GF-D8 (cell line): ENCODE measurements at regions not wholly inside any gene's neighbourhood (a gene's known extent, or its start where the extent isn't known, plus 50 kb on each side); places are given as distances from the start of the nearest gene placed in this dataset.
"Not testable (repeated sequence)": the region's sequence is repeated elsewhere in the genome, so short reads cannot be mapped to it uniquely, and the experiment has no call there.

Experiments used
- DNase-seq: peaks from one replicate; lab custom pipeline; 2025; lab: John Stamatoyannopoulos, UW

GRCh38 chr4:126525400-126525799 lies 1107.4 kb upstream of the INTU start:
- DNase-seq = not testable (repeated sequence)

GRCh38 chr4:126526335-126526734 lies 1106.4 kb upstream of the INTU start:
- DNase-seq = no peak

- no peak for DNase-seq
These were observed 1102.8 kb upstream of the INTU start for GRCh38 chr4:126529997-126530396.

DNA sequence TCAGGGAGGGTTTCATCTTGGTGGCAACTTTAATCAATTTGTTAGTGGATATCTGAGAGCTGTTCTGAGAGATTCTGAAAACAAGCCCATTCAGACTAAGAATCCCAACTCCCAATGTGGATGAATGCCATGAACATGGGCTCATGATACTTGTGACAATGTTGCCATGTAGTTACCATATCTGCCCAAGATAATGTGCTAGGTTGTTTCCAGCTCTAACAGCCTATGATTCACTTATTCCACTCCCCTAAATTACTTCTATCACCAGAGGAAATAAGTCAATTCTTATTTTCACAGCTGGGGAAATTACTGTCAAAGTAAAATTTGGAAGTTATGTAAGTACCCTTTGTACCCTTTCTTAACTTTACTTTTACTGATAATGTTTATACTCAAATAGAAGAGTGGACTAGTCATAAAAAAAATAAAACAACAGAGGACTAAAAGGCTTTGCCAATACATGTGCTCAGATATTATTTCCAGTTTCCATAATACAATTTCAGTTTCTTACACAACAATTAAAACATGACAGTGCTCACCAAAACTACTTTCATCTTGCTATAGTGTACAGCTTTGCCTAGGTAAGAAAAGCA lies 1101.7 kb upstream of the INTU start:
- DNase-seq = no peak

- DNase-seq = no peak
These were observed 1100.2 kb upstream of the INTU start for GRCh38 chr4:126532527-126532926.

DNA sequence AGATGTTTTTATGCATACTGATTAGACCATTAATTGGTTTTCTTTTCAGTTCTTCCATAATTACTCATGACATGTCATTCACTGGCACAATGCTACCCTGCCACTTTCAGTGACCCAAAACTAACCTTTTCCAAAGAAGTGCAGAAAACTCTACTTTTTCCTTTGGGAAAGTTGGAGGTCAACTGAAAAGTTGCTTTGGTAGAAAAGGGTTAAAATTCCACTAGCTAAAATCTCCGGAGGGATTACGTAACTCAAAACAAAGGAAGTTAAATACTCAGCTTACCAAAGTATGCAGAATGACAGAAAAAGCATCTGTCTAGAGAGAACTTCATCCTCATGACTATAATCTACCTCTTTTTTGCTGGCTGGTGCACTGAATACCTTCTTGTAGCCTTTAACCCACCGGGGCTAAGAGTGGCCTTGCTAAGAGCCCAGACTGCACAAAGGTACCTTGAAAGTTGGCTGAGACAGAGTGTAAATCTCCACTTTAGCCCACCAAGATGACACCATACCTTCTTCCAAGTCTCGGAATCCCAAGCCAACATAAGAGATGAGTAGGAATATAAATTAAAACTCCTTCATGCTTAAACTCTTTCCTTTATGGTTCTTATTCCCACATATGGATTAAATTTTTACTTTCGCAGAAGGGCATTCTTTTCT lies 1099.5 kb upstream of the INTU start:
- DNase-seq = no peak

DNA sequence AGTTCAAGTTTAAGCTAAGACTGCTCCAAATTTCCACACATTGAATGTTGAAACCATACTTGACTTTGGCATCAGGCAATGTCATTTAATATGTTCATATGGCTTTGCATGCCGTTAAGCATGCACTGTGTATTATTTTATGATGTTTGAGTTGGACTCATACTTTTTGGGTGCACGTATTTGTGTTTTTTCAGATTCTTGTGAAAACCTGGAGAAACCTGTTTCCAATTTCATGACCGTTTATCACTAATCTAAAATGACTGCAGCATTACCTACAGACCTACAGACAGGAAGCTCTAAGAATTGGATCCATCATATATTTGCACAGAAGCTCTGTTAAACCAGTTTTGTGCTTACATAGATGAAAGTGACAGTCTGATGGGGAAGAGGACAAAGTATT lies 1093.0 kb upstream of the INTU start:
- no peak for DNase-seq

DNA sequence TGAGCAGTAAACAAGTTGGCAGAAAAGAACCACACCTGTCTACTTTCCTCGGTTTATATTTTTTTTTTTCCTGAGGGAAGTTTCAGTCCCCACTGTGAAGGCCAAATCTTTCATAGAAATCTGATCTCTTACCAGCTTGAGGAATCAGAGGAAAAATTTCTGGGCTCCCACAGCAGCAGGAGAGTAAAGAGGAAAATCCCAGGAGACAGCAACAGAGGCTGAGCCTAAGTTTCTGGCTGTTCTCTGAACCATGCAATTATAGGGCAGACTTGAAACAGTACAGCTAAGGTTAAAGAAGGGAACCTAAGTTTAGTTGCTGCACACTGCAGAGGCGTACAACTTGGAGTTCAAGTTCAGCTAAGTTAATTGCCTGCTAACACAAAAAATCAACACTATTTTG lies 1090.9 kb upstream of the INTU start:
- DNase-seq = no peak

DNA sequence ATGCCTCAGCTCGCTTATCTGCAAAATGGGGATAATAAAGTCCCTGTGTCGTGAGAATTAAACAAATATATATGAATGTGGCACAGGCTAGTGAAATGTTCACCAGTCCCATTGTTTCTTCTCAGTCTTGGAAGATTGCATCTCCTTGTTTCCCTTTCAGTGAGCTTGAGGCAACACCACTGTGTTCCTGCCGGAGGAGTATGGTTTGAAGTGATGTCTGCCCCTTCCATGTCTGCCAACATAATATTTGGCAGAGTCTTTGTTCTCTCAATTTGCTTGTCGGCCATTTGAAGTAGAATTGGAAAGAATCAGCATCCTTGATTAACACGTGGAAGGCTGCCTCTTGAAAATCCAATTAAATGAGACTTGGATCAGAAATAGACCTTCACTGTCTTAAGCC lies 1088.5 kb upstream of the INTU start:
- DNase-seq = no peak

GRCh38 chr4:126546197-126546596 lies 1086.6 kb upstream of the INTU start:
- DNase-seq = not testable (repeated sequence)

GRCh38 chr4:126547352-126547751 lies 1085.4 kb upstream of the INTU start:
- DNase-seq = no peak

GRCh38 chr4:126548890-126549289 lies 1083.9 kb upstream of the INTU start:
- DNase-seq = no peak

DNA sequence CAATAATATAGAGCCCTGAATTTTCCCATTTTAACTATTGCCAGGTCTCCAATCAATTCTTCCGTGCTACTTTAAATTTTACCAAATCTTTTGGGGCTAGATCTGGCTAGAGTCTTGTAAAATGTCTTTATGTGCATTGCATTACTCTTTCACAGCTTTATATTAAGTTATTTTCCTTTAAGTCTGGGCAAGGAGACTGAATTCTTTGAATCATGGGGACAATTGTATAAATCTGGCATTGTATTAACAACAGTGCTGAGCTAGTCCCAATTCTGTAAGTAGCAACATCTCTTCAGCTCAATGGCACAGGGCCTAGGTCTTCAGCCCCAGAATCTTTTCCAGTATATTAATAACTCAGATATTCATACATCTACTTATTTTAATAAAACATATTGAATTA lies 1080.4 kb upstream of the INTU start:
- no peak for DNase-seq

DNA sequence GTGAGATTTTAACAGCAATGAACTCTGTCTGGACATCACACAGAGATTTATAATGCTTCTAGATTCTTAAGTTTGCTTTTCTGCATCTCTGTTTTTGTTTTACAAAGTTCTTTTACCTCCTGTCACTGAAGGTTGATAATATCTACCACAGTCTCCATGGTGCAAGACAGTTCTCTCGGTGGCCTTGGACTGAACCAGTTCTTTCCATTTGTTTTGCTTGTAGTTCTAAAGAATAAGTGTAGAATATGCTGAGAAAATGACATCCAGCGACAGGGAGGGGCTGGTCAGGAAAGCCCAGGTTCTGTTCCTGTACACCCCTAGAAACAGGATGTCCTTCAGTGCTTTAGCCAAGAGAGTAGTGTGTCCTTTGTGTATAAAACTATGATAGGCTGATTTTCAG lies 1079.5 kb upstream of the INTU start:
- DNase-seq = no peak

DNA sequence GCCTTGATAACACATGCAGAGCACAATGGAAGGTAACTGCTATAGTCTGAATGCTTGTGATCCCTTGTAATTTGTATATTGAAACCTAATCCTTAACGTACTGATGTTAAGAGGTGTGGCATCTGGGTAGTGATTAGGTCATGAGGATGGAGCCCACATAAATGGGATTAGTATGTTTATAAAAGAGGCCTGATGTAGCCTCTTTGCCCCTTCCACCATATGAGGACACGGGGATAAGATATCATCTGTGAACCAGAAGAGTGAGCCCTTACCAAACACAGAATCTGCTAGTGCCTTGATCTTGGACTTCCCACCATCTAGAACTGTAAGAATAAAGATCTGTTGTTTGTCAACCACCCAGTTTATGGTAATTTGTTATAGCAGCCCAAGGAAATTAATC lies 1074.2 kb upstream of the INTU start:
- no peak for DNase-seq

GRCh38 chr4:126559961-126560360 lies 1072.8 kb upstream of the INTU start:
- DNase-seq = no peak

DNA sequence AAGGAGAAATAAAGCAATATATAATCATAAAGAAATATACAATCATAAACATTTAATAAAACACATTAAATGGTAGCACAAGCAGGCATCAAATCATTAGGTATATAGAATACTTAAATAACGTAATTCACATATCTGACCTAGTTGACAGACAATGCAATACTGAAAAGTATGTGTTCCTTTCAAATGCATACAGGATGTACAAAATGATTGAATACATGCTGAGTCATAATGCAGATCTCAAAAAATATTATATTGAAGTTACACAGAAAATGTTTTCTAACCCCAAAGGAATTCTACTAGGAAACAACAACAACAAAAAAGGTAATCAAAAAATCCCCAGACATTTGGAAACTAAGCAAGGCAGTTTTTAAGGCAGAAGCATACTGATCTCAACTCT lies 1072.0 kb upstream of the INTU start:
- DNase-seq = no peak

DNA sequence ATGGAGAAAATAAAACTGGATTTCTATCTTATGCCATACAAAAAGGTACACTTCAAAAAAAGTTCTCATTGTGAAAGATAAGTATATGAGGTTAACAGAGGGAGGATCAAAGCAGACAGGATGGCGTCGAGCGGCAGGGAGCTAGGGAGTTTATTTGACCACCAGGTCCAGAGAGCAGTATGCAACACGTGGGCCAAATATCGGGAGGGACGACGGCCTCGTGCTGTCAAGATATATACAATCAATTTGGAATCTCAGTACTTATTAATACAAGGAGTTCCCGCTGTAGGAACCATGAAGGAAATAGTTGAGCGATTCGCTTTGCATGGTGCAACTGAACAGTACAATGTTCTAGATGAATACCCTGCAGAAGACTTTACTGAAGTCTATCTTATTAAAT lies 1069.4 kb upstream of the INTU start:
- DNase-seq = no peak

- DNase-seq = no peak
These were observed 1068.4 kb upstream of the INTU start for GRCh38 chr4:126564283-126564854.

- no peak for DNase-seq
These were observed 1063.8 kb upstream of the INTU start for GRCh38 chr4:126568652-126569570.

DNA sequence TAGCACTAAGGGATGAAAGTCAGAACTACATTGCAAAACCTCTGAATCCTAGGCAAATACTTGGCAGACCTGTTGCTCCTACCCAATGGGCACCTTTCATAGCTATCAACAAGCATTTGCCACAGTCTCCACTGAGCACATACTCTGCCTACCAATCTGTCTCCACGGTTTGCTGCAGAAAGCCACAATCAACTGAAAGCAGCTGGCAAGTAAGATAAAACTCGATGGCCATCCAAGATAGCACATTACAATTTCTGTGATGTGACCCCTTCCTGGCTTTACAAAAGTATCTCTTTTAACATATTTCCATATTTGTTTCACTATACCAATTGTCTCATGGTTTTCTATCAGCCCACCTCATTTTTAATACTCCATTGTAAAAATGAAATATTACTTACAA lies 1060.5 kb upstream of the INTU start:
- DNase-seq = no peak

- no peak for DNase-seq
These were observed 1050.0 kb upstream of the INTU start for GRCh38 chr4:126582737-126583136.

GRCh38 chr4:126583509-126583908 lies 1049.2 kb upstream of the INTU start:
- DNase-seq = no peak
